ENCODE measurements at regions not wholly inside any gene's neighbourhood (a gene's known extent, or its start where the extent isn't known, plus 50 kb on each side); places are given as distances from the start of the nearest gene placed in this dataset.
"Not testable (repeated sequence)": the region's sequence is repeated elsewhere in the genome, so short reads cannot be mapped to it uniquely, and the experiment has no call there.

DNA sequence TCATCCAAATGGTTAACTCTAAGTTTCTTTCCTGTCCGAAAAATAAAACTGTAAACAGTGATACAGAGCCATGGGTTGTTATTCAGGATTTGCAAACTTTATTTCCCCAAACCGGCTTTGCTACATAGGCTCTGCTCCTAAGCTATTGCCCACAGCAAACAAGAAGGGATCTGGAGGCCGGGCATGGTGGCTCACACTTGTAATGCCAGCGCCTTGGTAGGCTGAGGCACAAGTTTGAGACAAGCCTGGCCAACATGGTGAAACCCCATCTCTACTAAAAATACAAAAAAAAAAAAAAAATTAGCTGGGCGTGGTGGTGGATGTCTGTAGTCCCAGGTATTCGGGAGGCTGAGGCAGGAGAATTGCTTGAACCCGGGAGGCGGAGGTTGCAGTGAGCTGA is 60.6 kb upstream of the PMEPA1 start:
- H3K14ac ChIP-seq (ENCODE audit: insufficient read length); H3K56ac ChIP-seq (replicated peaks; ENCODE audit: insufficient read length, low read depth, low read length); H3K27ac ChIP-seq (ENCODE audit: low read depth, low read length); H3K18ac ChIP-seq (ENCODE audit: extremely low read depth, low read length); H3K4ac ChIP-seq (replicated peaks; ENCODE audit: insufficient read length, low read depth, low read length); H3K4me2 ChIP-seq (ENCODE audit: insufficient read depth in 1 of 2, low read depth in 2 of 2, low read length in 2 of 2); H2AK5ac ChIP-seq (ENCODE audit: low read depth, low read length); H3K4me1 ChIP-seq (replicated peaks in 1 of 4; ENCODE audit: control insufficient read depth in 3 of 4, insufficient read depth in 4 of 4, low read length in 3 of 4); H2BK20ac ChIP-seq (ENCODE audit: low read length); DNase-seq (ENCODE audit: low read depth in 1 of 2, low spot score in 2 of 2); H2BK15ac ChIP-seq (ENCODE audit: low read length); H2BK12ac ChIP-seq (ENCODE audit: low read depth, low read length); H3K4me3 ChIP-seq (ENCODE audit: extremely low read depth in 1 of 4, insufficient read depth in 2 of 4, low read depth in 3 of 4, low read length in 4 of 4); H2BK5ac ChIP-seq (ENCODE audit: low read depth, low read length); H2BK120ac ChIP-seq (replicated peaks; ENCODE audit: low read depth, low read length); H3K9ac ChIP-seq (replicated peaks in 1 of 4; ENCODE audit: extremely low read depth in 1 of 4, low read depth in 3 of 4, low read length in 3 of 4); H3K79me1 ChIP-seq (ENCODE audit: low read depth, low read length); H3K9me3 ChIP-seq (ENCODE audit: insufficient read depth in 2 of 2, low read depth in 1 of 2, low read length in 1 of 2); H3K23me2 ChIP-seq (ENCODE audit: low read depth, low read length); H3K23ac ChIP-seq (ENCODE audit: insufficient read length); H4K91ac ChIP-seq (replicated peaks; ENCODE audit: insufficient read length, low read length); FAIRE-seq; H3K79me2 ChIP-seq (ENCODE audit: control insufficient read depth in 1 of 2, insufficient read depth in 2 of 2, low read length in 2 of 2); H4K5ac ChIP-seq (ENCODE audit: insufficient read length, low read depth, low read length); H4K8ac ChIP-seq (ENCODE audit: extremely low read depth, insufficient read depth, low read length); H3K27me3 ChIP-seq (replicated peaks in 1 of 4; ENCODE audit: control insufficient read depth in 3 of 4, extremely low read depth in 1 of 4, insufficient read depth in 3 of 4, low read length in 3 of 4); H2AFZ ChIP-seq (ENCODE audit: low read length); H4K20me1 ChIP-seq (replicated peaks in 1 of 2; ENCODE audit: control insufficient read depth in 1 of 2, insufficient read depth in 2 of 2, low read length in 2 of 2); H3K36me3 ChIP-seq (ENCODE audit: control insufficient read depth in 2 of 4, insufficient read depth in 4 of 4, low read length in 3 of 4): not testable (repeated sequence)
- 81% methylated on average over 4 of the region's 8 CpGs; no CpG with 5 or more reads in 1 of the 2 experiments for WGBS, 2 experiments (ENCODE audit: extremely low coverage in 1 of 2, insufficient coverage in 1 of 2, insufficient read length in 1 of 2, insufficient replicate concordance in 2 of 2, low coverage in 1 of 2, low lambda C conversion rate in 2 of 2, missing lambda C conversion rate in 1 of 2)
- ChIA-PET POLR2A (ENCODE audit: partially characterized antibody) (interaction anchor here (1.2 kb wide), 1 partner anchor 74 kb away, joined by 3 read pairs; no protein-coding TSS in a partner anchor), CTCF (ENCODE audit: partially characterized antibody) (interaction anchor here (0.7 to 1.1 kb wide), 2 partner anchors 9 to 21 kb away, joined by 3 to 4 read pairs; no protein-coding TSS in a partner anchor)

Data from H1 (cell line).